Liver (tissue), 2 donors: ENCODE measurements at regions not wholly inside any gene's neighbourhood (a gene's known extent, or its start where the extent isn't known, plus 50 kb on each side); places are given as distances from the start of the nearest gene placed in this dataset.

Experiments used
- CTCF ChIP-seq: fragments of 150-350 bp; IDR thresholded peaks from 2 replicates; pipeline ENCODE4 v1.5.1; 2017; ENCODE audit warnings: improper control_type of control experiment, low read depth, low read length; ENCODE audit not compliant: missing input control
- REST ChIP-seq: IDR thresholded peaks from 2 replicates; pipeline ENCODE4 v1.6.1; 2016; ENCODE audit warnings: antibody characterized with exemption, mild to moderate bottlenecking
- donor health status: healthy.

- no peak for TF ChIP-seq CTCF
- no peak for TF ChIP-seq REST
Observed at GRCh38 chr6:156598071-156598854, 178.9 kb upstream of the ARID1B start.
